PFSK-1 (cell line): ENCODE measurements at regions not wholly inside any gene's neighbourhood (a gene's known extent, or its start where the extent isn't known, plus 50 kb on each side); places are given as distances from the start of the nearest gene placed in this dataset.

Source experiments
- FOXP2 ChIP-seq: optimal IDR thresholded peaks from 2 replicates; pipeline ENCODE3; 2011; ENCODE audit warnings: borderline replicate concordance, control low read depth, inconsistent platforms; ENCODE audit not compliant: insufficient read depth; ENCODE audit errors: extremely low read length, extremely low read depth
- POLR2AphosphoS5 ChIP-seq: IDR thresholded peaks from 2 replicates; pipeline ENCODE4 v1.6.1; 2012; ENCODE audit warnings: low read depth, mild to moderate bottlenecking, control low read depth, low read length, moderate library complexity
- REST ChIP-seq, 2 experiments: IDR thresholded peaks; 2 replicates each; pipeline versions ENCODE4 v1.6.1 to v1.8.0; 2011 to 2012; ENCODE audit warnings: low read depth in 2 of 2, low read length in 2 of 2, control low read depth in 1 of 2, inconsistent platforms in 1 of 2, mild to moderate bottlenecking in 1 of 2, moderate library complexity in 1 of 2; ENCODE audit not compliant: insufficient read depth in 1 of 2
- SIN3A ChIP-seq: IDR thresholded peaks from 2 replicates; pipeline ENCODE4 v1.6.1; 2012; ENCODE audit warnings: mild to moderate bottlenecking, low read length, moderate library complexity, borderline replicate concordance; ENCODE audit not compliant: insufficient read depth
- TAF1 ChIP-seq: IDR thresholded peaks from 2 replicates; pipeline ENCODE4 v1.6.1; 2012; ENCODE audit warnings: low read length, control low read depth, borderline replicate concordance; ENCODE audit not compliant: insufficient read depth

- TF ChIP-seq TAF1 (no peak), POLR2AphosphoS5 (no peak), SIN3A (no peak), REST (IDR thresholded peaks at IDR 0.05; ENCODE audit: insufficient read depth in 1 of 2, low read depth in 2 of 2, low read length in 2 of 2) (no peak), FOXP2 (no peak)
Observed at GRCh38 chr5:2369178-2369577, 382.3 kb downstream of the IRX2 start.

- no peak for TF ChIP-seq FOXP2
- no peak for TF ChIP-seq POLR2AphosphoS5
- no peak for TF ChIP-seq SIN3A
- TF ChIP-seq TAF1: no peak
- no peak for TF ChIP-seq REST (IDR thresholded peaks at IDR 0.05; ENCODE audit: insufficient read depth in 1 of 2, low read depth in 2 of 2, low read length in 2 of 2)
Observed at GRCh38 chr5:2366816-2367215, 384.7 kb downstream of the IRX2 start.

- TF ChIP-seq POLR2AphosphoS5 (no peak), SIN3A (no peak), TAF1 (no peak), FOXP2 (no peak), REST (IDR thresholded peaks at IDR 0.05; ENCODE audit: insufficient read depth in 1 of 2, low read depth in 2 of 2, low read length in 2 of 2) (no peak)
Observed at GRCh38 chr5:2357309-2357708, 394.2 kb downstream of the IRX2 start.

GRCh38 chr5:2355859-2356258 lies 395.6 kb downstream of the IRX2 start:
- TF ChIP-seq REST (IDR thresholded peaks at IDR 0.05; ENCODE audit: insufficient read depth in 1 of 2, low read depth in 2 of 2, low read length in 2 of 2): no peak
- no peak for TF ChIP-seq TAF1
- TF ChIP-seq FOXP2: no peak
- TF ChIP-seq POLR2AphosphoS5: no peak
- no peak for TF ChIP-seq SIN3A

- TF ChIP-seq TAF1: no peak
- no peak for TF ChIP-seq SIN3A
- TF ChIP-seq POLR2AphosphoS5: no peak
- TF ChIP-seq FOXP2: no peak
- no peak for TF ChIP-seq REST (IDR thresholded peaks at IDR 0.05; ENCODE audit: insufficient read depth in 1 of 2, low read depth in 2 of 2, low read length in 2 of 2)
Observed at GRCh38 chr5:2353871-2354440, 397.5 kb downstream of the IRX2 start.
